Vagina (tissue), 2 donors: ENCODE measurements at regions not wholly inside any gene's neighbourhood (a gene's known extent, or its start where the extent isn't known, plus 50 kb on each side); places are given as distances from the start of the nearest gene placed in this dataset. TPM values are rescaled to one million over a fixed set of nuclear protein-coding genes. Genes with fewer than 3 reads are reported as not detected.

Experiments used
- DNase-seq, 2 donors: peaks; one replicate each; pipeline ENCODE4 v3.0.0-alpha.2; 2017; ENCODE audit errors: extremely low spot score in 2 of 2
- H3K27ac ChIP-seq: fragments of 200-600 bp; sonication (generic); one replicate; pipeline ENCODE4 v1.5.1; 2019
- H3K27me3 ChIP-seq: fragments of 200-600 bp; sonication (generic); one replicate; pipeline ENCODE4 v1.5.1; 2019
- H3K36me3 ChIP-seq, 2 donors: fragments of 200-600 bp; sonication (generic); one replicate each; pipeline ENCODE4 v1.5.1; 2017 to 2019
- H3K4me1 ChIP-seq: fragments of 200-600 bp; sonication (generic); one replicate; pipeline ENCODE4 v1.5.1; 2019
- H3K4me3 ChIP-seq, 2 donors: fragments of 200-600 bp; sonication (generic); 1 replicate in 1 of 2; 2 replicates in 1 of 2; pipeline ENCODE4 v1.5.1; 2016 to 2019
- H3K9me3 ChIP-seq: fragments of 200-600 bp; sonication (generic); one replicate; pipeline ENCODE4 v1.5.1; 2019
- CTCF ChIP-seq, 3 experiments: fragments of 450-650 bp in 2 of 3; fragments of 200-600 bp in 1 of 3; sonication (generic) in 1 of 3; IDR thresholded peaks; one replicate each; pipeline ENCODE4 v1.5.1; 2017 to 2019; ENCODE audit warnings: antibody characterized with exemption in 3 of 3, mild to moderate bottlenecking in 2 of 3, moderate library complexity in 2 of 3
- POLR2A ChIP-seq, 2 donors: fragments of 450-650 bp; IDR thresholded peaks; one replicate each; pipeline ENCODE4 v1.6.1; 2017; ENCODE audit warnings: antibody characterized with exemption in 2 of 2, mild to moderate bottlenecking in 2 of 2, moderate library complexity in 2 of 2
- POLR2AphosphoS5 ChIP-seq, 2 donors: sonication (generic); formaldehyde crosslinking; IDR thresholded peaks; one replicate each; pipeline ENCODE4 v1.9.0; 2017; ENCODE audit warnings: antibody characterized with exemption in 2 of 2, mild to moderate bottlenecking in 2 of 2, low read depth in 1 of 2; ENCODE audit not compliant: insufficient read depth in 1 of 2
- intact Hi-C: fragments of 100-400 bp; cut with DNase I; formaldehyde crosslinking; loops from one replicate; pipeline ENCODE4 v1.15.1; 2023
- small RNA-seq: library from RNA; depleted of rRNA; stranded (forward); fragments of <200 nt; gene quantifications from one replicate; pipeline ENCODE3, GENCODE V24; 2016

DNA sequence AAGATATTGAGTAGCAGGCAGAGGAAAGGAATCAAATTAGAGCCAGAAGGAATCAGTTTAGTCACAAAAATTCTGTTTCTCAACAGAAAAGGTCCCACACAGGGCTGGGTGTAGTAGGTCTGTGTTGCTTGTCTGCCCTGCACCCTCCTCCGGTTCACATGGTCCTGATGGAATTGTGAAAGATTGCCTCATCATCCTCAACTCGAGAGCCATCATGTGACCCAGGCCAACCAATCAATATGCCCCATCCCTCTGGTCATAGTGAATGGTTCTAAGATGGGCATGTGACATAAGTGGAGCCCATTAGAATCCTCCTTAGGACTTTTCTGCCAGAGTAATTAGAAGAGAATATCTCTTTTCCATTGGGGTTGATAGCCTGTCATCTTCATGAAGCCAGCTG, 56.7 kb upstream of the RAD23B start:
- no peak for DNase-seq
- no peak overlapping the region for H3K27ac ChIP-seq
- TF ChIP-seq CTCF (IDR thresholded peaks at IDR 0.05): no peak
- no peak for TF ChIP-seq POLR2AphosphoS5 (IDR thresholded peaks at IDR 0.05; ENCODE audit: insufficient read depth in 1 of 2, low read depth in 1 of 2)
- no peak for TF ChIP-seq POLR2A (IDR thresholded peaks at IDR 0.05)
- no peaks in the 10 kb centered on the region for H3K4me1 ChIP-seq
- H3K9me3 ChIP-seq: no peaks in the 10 kb centered on the region
- no peaks in the 10 kb centered on the region for H3K36me3 ChIP-seq
- no peak overlapping the region for H3K4me3 ChIP-seq
- intact Hi-C loops: no loop called here
- H3K27me3 ChIP-seq: no peaks in the 10 kb centered on the region

DNA sequence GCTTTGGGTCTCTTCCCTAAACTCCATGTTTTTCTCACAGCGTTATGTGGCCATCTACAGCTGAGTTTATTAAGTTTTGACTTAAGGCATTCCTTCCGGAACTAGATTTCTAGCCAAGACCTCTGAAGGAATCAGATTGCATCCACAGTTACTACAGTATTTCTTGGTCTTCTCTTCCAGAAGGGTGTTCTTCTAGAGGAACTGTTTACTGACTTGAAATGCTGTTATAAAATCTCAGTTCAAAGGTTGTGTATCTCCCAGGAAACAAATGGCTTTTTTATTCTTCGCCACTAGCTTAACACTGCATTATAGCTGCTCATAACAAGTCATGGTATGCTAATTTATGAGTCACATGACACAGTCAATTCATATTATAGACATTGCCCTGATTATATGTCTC, 55.3 kb upstream of the RAD23B start:
- no peaks in the 10 kb centered on the region for H3K9me3 ChIP-seq
- no peaks in the 10 kb centered on the region for H3K27me3 ChIP-seq
- TF ChIP-seq POLR2A (IDR thresholded peaks at IDR 0.05): no peak
- no peak for TF ChIP-seq POLR2AphosphoS5 (IDR thresholded peaks at IDR 0.05; ENCODE audit: insufficient read depth in 1 of 2, low read depth in 1 of 2)
- no peak for TF ChIP-seq CTCF (IDR thresholded peaks at IDR 0.05)
- no peaks in the 10 kb centered on the region for H3K36me3 ChIP-seq
- no peak overlapping the region for H3K27ac ChIP-seq
- no peak overlapping the region for H3K4me3 ChIP-seq
- intact Hi-C loops: no loop called here
- DNase-seq: no peak
- H3K4me1 ChIP-seq: no peaks in the 10 kb centered on the region

- H3K4me1 ChIP-seq: no peaks in the 10 kb centered on the region
- no peaks in the 10 kb centered on the region for H3K27me3 ChIP-seq
- H3K36me3 ChIP-seq: no peaks in the 10 kb centered on the region
- TF ChIP-seq POLR2A (IDR thresholded peaks at IDR 0.05) (no peak), POLR2AphosphoS5 (IDR thresholded peaks at IDR 0.05; ENCODE audit: insufficient read depth in 1 of 2, low read depth in 1 of 2) (no peak), CTCF (IDR thresholded peaks at IDR 0.05) (no peak)
- no peak overlapping the region for H3K27ac ChIP-seq
- intact Hi-C loops: no loop called here
- no peak overlapping the region for H3K4me3 ChIP-seq
- no peaks in the 10 kb centered on the region for H3K9me3 ChIP-seq
- DNase-seq: no peak
Observed at GRCh38 chr9:107228496-107229039, 54.5 kb upstream of the RAD23B start.

- intact Hi-C loops: no loop called here
- no peak overlapping the region for H3K4me3 ChIP-seq
- H3K36me3 ChIP-seq: no peaks in the 10 kb centered on the region
- H3K9me3 ChIP-seq: no peaks in the 10 kb centered on the region
- TF ChIP-seq POLR2AphosphoS5 (IDR thresholded peaks at IDR 0.05; ENCODE audit: insufficient read depth in 1 of 2, low read depth in 1 of 2) (no peak), CTCF (IDR thresholded peaks at IDR 0.05) (no peak), POLR2A (IDR thresholded peaks at IDR 0.05) (no peak)
- DNase-seq: no peak
- no peaks in the 10 kb centered on the region for H3K4me1 ChIP-seq
- no peak overlapping the region for H3K27ac ChIP-seq
- no peaks in the 10 kb centered on the region for H3K27me3 ChIP-seq
Observed at GRCh38 chr9:107229241-107229741, 53.8 kb upstream of the RAD23B start.

Small RNA genes in the stretch of these regions (small RNA-seq; reads per million reads assigned to genes)
- gene AL807761.1: not detected
